AG09309 (cell line): ENCODE measurements at regions not wholly inside any gene's neighbourhood (a gene's known extent, or its start where the extent isn't known, plus 50 kb on each side); places are given as distances from the start of the nearest gene placed in this dataset.
"Not testable (repeated sequence)": the region's sequence is repeated elsewhere in the genome, so short reads cannot be mapped to it uniquely, and the experiment has no call there.

Experiments used
- DNase-seq: peaks from one replicate; pipeline ENCODE4 v3.0.0-alpha.2; 2010; ENCODE audit warnings: low read depth
- H3K4me3 ChIP-seq: 2 replicates; pipeline ENCODE4 v1.5.1; 2011; ENCODE audit warnings: mild to moderate bottlenecking, low read depth, low read length, moderate library complexity; ENCODE audit not compliant: control insufficient read depth
- TF ChIP-seq, protein P1 (sequence below): IDR thresholded peaks from 2 replicates; pipeline ENCODE4 v1.5.1; 2011; ENCODE audit warnings: mild to moderate bottlenecking, low read depth, low read length, inconsistent platforms; ENCODE audit not compliant: insufficient read depth, control insufficient read depth; ENCODE audit errors: missing control alignments

DNA sequence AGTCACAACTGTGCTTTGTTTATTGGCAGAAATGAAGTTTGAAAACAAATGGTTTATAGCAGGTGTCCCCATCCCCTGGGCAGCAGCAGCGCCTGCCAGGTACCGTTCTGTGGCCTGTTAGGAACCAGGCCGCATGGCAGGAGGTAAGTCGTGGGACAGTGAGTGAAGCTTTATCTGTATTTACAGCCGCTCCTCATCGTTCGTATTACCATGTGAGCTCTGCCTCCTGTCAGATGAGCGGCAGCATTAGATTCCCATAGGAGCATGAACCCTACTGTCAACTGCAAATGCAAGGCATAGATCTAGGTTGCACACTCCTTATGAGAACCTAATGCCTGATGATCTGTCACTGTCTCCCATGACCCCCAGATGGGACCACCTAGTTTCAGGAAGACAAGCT lies 63.4 kb upstream of the SOD1 start:
- TF ChIP-seq, protein P1, sequence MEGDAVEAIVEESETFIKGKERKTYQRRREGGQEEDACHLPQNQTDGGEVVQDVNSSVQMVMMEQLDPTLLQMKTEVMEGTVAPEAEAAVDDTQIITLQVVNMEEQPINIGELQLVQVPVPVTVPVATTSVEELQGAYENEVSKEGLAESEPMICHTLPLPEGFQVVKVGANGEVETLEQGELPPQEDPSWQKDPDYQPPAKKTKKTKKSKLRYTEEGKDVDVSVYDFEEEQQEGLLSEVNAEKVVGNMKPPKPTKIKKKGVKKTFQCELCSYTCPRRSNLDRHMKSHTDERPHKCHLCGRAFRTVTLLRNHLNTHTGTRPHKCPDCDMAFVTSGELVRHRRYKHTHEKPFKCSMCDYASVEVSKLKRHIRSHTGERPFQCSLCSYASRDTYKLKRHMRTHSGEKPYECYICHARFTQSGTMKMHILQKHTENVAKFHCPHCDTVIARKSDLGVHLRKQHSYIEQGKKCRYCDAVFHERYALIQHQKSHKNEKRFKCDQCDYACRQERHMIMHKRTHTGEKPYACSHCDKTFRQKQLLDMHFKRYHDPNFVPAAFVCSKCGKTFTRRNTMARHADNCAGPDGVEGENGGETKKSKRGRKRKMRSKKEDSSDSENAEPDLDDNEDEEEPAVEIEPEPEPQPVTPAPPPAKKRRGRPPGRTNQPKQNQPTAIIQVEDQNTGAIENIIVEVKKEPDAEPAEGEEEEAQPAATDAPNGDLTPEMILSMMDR, result no peak
- no peak for DNase-seq

DNA sequence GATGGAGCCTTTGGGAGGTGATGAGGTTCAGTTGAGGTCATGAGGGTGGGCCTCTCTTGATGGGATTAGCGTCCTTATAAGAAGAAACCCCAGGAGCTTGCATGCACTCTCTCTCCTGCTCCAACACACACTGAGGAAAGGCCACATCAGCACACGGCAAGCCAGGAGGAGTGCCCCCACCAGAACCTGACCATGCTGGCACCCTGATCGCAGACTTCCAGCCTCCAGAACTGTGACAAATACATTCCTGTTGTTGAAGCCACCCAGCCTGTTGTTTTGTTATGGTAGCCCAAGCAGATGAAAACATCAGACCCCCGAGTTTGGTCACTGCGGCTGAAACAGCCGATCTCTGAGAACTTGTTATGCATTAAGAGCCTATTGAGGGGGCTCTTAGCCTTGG lies 64.8 kb upstream of the SOD1 start:
- no peak for DNase-seq
- H3K4me3 ChIP-seq, result no peak overlapping the region
- TF ChIP-seq, protein P1, result no peak

More for the DNA sequence above, 63.4 kb upstream of the SOD1 start:
- H3K4me3 ChIP-seq, result no peak overlapping the region

DNA sequence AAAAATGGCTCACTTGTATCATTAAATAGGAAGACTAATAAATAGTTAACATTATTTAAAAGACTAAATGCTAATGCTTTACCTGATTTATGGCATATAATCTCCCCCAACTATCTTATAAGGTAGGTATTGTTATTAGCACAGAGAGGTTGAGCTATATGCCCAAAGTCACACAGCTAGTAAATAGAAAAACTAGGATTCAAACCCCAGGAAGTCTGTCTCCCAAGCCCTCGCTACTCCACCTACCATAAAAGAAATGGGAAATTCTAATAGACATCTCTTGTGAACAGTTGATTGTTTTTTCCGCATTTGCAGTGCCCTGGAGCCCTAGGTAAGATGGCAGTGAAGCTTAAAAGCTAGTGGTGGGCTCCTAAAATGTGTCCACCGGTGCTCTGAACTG lies 65.2 kb upstream of the SOD1 start:
- no peak for DNase-seq
- H3K4me3 ChIP-seq, result no peak overlapping the region
- TF ChIP-seq, protein P1, result no peak

DNA sequence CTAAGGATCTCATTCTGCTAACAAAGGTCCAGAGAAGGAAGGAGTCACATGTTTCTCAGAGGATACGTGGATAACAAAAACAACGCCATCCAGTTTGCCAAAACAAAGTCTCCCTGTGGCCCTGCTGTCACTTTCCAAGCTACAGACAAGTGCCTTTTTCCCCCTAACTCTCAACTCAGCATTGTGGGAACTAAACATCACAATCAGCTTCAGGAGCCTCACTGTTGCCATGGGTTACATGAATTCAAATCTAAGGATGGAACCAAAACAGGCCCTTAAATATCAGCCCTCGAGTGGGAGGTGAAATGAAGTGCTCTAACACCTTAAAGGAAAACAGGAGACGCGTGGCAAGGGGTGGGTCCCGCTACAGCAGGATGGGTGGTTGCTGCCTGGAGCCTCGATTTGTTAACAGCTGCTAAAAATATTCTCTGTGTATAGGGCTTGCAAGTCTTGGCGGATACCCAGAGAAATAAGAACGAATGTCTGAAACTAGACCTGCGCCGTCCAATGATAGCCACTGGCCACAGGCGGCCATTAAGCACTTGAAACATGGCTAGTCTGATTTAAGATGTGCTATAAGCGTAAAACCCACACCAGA lies 66.4 kb upstream of the SOD1 start:
- no peak overlapping the region for H3K4me3 ChIP-seq
- TF ChIP-seq, protein P1, result no peak
- DNase-seq, result no peak

DNA sequence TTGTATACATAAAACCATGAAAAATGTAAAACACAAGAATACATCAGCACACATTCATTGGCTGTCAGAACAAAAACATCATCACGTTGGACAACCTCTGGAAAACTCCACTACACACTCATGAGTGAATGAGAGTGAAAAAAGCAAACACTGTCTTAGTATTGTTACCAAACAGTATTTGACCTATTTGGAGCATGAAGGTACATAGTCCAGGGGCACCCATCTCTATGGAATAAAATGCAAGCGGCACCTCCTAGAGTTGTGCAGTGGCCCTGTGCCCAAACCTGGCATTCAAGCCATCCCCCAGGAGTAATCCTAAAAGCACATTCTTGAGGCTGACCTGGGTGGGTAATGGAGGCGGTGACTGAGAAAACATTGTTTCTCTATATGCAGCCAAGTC lies 67.0 kb upstream of the SOD1 start:
- no peak overlapping the region for H3K4me3 ChIP-seq
- no peak for DNase-seq
- TF ChIP-seq, protein P1, result no peak

DNA sequence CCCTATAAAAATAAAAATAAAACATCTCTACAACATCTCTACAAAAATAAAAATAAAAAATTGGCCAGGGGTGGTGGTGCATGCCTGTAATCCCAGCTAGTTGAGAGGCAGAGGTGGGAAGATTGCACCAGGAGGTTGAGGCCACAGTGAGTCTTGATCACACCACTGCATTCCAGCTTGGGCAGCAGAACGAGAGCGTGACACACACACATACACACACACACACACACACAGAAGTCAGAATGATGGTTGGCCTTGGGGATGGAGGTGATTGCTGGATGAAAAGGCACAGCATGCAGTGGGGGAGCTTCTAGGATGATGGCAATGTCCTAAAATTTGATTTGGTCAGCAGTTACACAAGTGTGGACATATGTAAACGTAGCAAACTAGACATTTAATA lies 69.7 kb upstream of the SOD1 start:
- no peak overlapping the region for H3K4me3 ChIP-seq
- DNase-seq, result no peak
- TF ChIP-seq, protein P1, result no peak

DNA sequence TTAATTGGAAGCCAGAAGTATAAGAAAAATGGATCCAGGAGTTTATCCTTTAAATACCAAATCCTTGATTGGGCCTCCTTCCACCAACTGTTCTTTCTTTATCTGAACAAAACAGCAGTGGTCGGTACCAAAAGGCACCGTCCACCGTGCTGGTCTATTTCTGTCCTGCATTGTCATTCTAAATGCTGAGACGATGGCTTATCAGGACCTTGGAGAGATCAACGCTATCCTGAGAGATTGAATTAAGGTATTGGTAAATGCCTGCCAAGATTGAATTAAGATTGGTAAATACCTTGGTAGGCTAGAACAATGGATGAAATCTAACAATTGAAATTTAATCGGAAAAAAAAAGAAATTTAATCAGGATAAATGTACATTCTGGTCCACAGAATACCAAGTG lies 73.4 kb upstream of the SOD1 start:
- no peak for DNase-seq
- H3K4me3 ChIP-seq, result no peak overlapping the region
- TF ChIP-seq, protein P1, result no peak

DNA sequence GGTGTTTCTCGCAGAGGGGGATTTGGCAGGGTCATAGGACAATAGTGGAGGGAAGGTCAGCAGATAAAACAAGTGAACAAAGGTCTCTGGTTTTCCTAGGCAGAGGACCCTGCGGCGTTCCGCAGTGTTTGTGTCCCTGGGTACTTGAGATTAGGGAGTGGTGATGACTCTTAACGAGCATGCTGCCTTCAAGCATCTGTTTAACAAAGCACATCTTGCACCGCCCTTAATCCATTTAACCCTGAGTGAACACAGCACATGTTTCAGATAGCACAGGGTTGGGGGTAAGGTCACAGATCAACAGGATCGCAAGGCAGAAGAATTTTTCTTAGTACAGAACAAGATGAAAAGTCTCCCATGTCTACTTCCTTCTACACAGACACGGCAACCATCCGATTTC lies 75.6 kb upstream of the SOD1 start:
- not testable (repeated sequence) for H3K4me3 ChIP-seq, DNase-seq
